Heart right ventricle (tissue), 16 donors: ENCODE measurements at regions not wholly inside any gene's neighbourhood (a gene's known extent, or its start where the extent isn't known, plus 50 kb on each side); places are given as distances from the start of the nearest gene placed in this dataset.
"Not testable (repeated sequence)": the region's sequence is repeated elsewhere in the genome, so short reads cannot be mapped to it uniquely, and the experiment has no call there.

Experiments used
- ATAC-seq, 8 donors: fragments of 200-7000 bp; cut with Tn5 transposase; one replicate each; pipeline ENCODE4 v1.9.1; 2020; ENCODE audit warnings: mild to moderate bottlenecking in 8 of 8, moderate library complexity in 8 of 8, moderate number of reproducible peaks in 1 of 8
- DNase-seq, 2 donors: peaks; one replicate each; pipeline ENCODE4 v3.0.0-alpha.2; 2020
- H3K27ac ChIP-seq, 10 donors: fragments of 200-600 bp; sonication (generic) in 2 of 10; one replicate each; pipeline versions ENCODE4 v1.5.0 to v1.8.0; 2020 to 2022; ENCODE audit warnings: mild to moderate bottlenecking in 3 of 10
- H3K27me3 ChIP-seq, 7 donors: fragments of 200-600 bp; one replicate each; pipeline ENCODE4 v1.8.0; 2021 to 2022; ENCODE audit warnings: mild to moderate bottlenecking in 2 of 7
- H3K36me3 ChIP-seq, 9 donors: fragments of 200-600 bp; sonication (generic) in 1 of 9; one replicate each; pipeline versions ENCODE4 v1.5.0 to v1.8.0; 2020 to 2022; ENCODE audit warnings: mild to moderate bottlenecking in 2 of 9
- H3K4me1 ChIP-seq, 9 donors: fragments of 200-600 bp; sonication (generic) in 1 of 9; one replicate each; pipeline versions ENCODE4 v1.5.0 to v1.8.0; 2020 to 2022; ENCODE audit warnings: mild to moderate bottlenecking in 4 of 9
- H3K4me3 ChIP-seq, 10 donors: fragments of 200-600 bp; sonication (generic) in 2 of 10; one replicate each; pipeline versions ENCODE4 v1.5.0 to v1.8.0; 2020 to 2022; ENCODE audit warnings: mild to moderate bottlenecking in 7 of 10, moderate library complexity in 2 of 10
- H3K9me3 ChIP-seq, 11 donors: fragments of 200-600 bp in 10 of 11; sonication (generic) in 2 of 11; one replicate each; pipeline versions ENCODE4 v1.5.0 to v1.8.0; 2013 to 2022; ENCODE audit warnings: mild to moderate bottlenecking in 2 of 11, control low read depth in 1 of 11, moderate library complexity in 1 of 11
- CTCF ChIP-seq, 9 donors: fragments of 200-600 bp; sonication (generic) in 2 of 9; IDR thresholded peaks; one replicate each; pipeline versions ENCODE4 v1.5.0 to v1.8.0; 2021 to 2022; ENCODE audit warnings: antibody characterized with exemption in 9 of 9, mild to moderate bottlenecking in 5 of 9, moderate library complexity in 1 of 9
- WGBS, 2 donors: extraction: QIAGEN DNeasy Blood & Tissue Kit; methylation state at CpG; one replicate each; pipeline ENCODE4 v1.1.7; 2013; ENCODE audit warnings: inconsistent platforms in 1 of 2; 5-methylcytosine and 5-hydroxymethylcytosine counted together
- intact Hi-C, 10 donors: fragments of 100-400 bp; cut with DNase I; formaldehyde crosslinking; loops; one replicate each; pipeline versions ENCODE4 v1.11.1 to v1.14.2; 2022
- donor health status: Arrhythmogenic right ventricular cardiomyopathy.
- donor health status: ischemic (EF 13 %, LVEDD 7.1; RV severe dilation, severe dysfunction).
- donor health status: healthy with polysubstance abuse.
- donor health status: DM: no; HTN: yes; CAD: no.
- donor health status: DM: no; HTN: no; CAD: no.
- donor health status: ischemic (EF 25% LVEDD 6.9; RV normal size, moderate dysfunction).
- donor health status: ischemic (EF 25% LVEDD 5.7; RV mildly dilated, moderate dysfunction).
- donor health status: healthy.
- donor health status: DM: yes; HTN: yes; CAD: no.
- donor health status: Ischemic cardiomyopathy.
- donor health status: ischemic (EF 35%, LVEDD 5.7; RV mildly dilated, moderate dysfunction).
- donor health status: nonischemic (EF 11% LVEDD 7.7; RV severe dilation, severe dysfunction).
- donor health status: DM: yes; HTN: yes; CAD: no.
- donor health status: PGD.
- donor health status: ischemic (EF 29% LVEDD 5.4; RV normal size, mild dysfunction).
- donor health status: nonischemic (EF 23%, LVEDD 6.1; RV moderate dilation, normal function).

GRCh38 chr5:99586878-99587277 lies 658.1 kb upstream of the CHD1 start:
- DNase-seq = no peak

GRCh38 chr5:99581204-99581603 lies 652.4 kb upstream of the CHD1 start:
- ATAC-seq = not testable (repeated sequence)
- WGBS, 2 donors = 27 to 31% methylated on average over 3 of the region's 3 CpGs

More at GRCh38 chr5:99586878-99587277, 658.1 kb upstream of the CHD1 start:
- H3K9me3 ChIP-seq = no peaks in the 10 kb centered on the region
- H3K4me1 ChIP-seq = no peaks in the 10 kb centered on the region
- no peak overlapping the region for H3K27ac ChIP-seq
- no peak overlapping the region for H3K4me3 ChIP-seq
- intact Hi-C loops = no loop called here
- ATAC-seq = no peak
- TF ChIP-seq CTCF (IDR thresholded peaks at IDR 0.05) = no peak
- no peaks in the 10 kb centered on the region for H3K36me3 ChIP-seq
- no peaks in the 10 kb centered on the region for H3K27me3 ChIP-seq

GRCh38 chr5:99562937-99563627 lies 634.3 kb upstream of the CHD1 start:
- ATAC-seq, H3K27me3 ChIP-seq, H3K4me3 ChIP-seq, H3K9me3 ChIP-seq, intact Hi-C loops, H3K36me3 ChIP-seq, H3K4me1 ChIP-seq, DNase-seq, H3K27ac ChIP-seq: not testable (repeated sequence)
- WGBS, 2 donors = 84 to 85% methylated on average over 15 of the region's 15 CpGs

More at GRCh38 chr5:99581204-99581603, 652.4 kb upstream of the CHD1 start:
- H3K27ac ChIP-seq, H3K4me3 ChIP-seq, DNase-seq, H3K27me3 ChIP-seq, H3K4me1 ChIP-seq, H3K36me3 ChIP-seq, intact Hi-C loops, H3K9me3 ChIP-seq: not testable (repeated sequence)

GRCh38 chr5:99553211-99553810 lies 624.5 kb upstream of the CHD1 start:
- intact Hi-C loops = no loop called here
- DNase-seq = no peak
- WGBS, 2 donors = 67 to 70% methylated on average over 1 of the region's 1 CpG
- no peak for TF ChIP-seq CTCF (IDR thresholded peaks at IDR 0.05)
- ATAC-seq = no peak
- no peaks in the 10 kb centered on the region for H3K27me3 ChIP-seq
- no peak overlapping the region for H3K27ac ChIP-seq
- H3K4me3 ChIP-seq = no peak overlapping the region
- no peaks in the 10 kb centered on the region for H3K36me3 ChIP-seq
- no peaks in the 10 kb centered on the region for H3K4me1 ChIP-seq
- peaks cover 0 to 4% (median 0%) of the 10 kb centered on the region in 11 donors for H3K9me3 ChIP-seq

GRCh38 chr5:99544356-99544755 lies 615.5 kb upstream of the CHD1 start:
- intact Hi-C loops = no loop called here
- peaks cover 0 to 3% (median 0%) of the 10 kb centered on the region in 11 donors for H3K9me3 ChIP-seq
- H3K4me1 ChIP-seq = no peaks in the 10 kb centered on the region
- ATAC-seq = no peak
- H3K27me3 ChIP-seq = no peaks in the 10 kb centered on the region
- no peak for TF ChIP-seq CTCF (IDR thresholded peaks at IDR 0.05)
- H3K4me3 ChIP-seq = no peak overlapping the region
- H3K27ac ChIP-seq = no peak overlapping the region
- no peak for DNase-seq
- H3K36me3 ChIP-seq = no peaks in the 10 kb centered on the region
- 46 to 53% methylated on average over 1 of the region's 1 CpG for WGBS, 2 donors
